Loucy (cell line): ENCODE measurements at regions not wholly inside any gene's neighbourhood (a gene's known extent, or its start where the extent isn't known, plus 50 kb on each side); places are given as distances from the start of the nearest gene placed in this dataset.
A peak's percentile ranks its signal among the peaks of the same experiment; 100 is the strongest.

Source experiments
- H2AFZ ChIP-seq: fragments of 200-600 bp; sonication (generic); 2 replicates; pipeline ENCODE4 v1.6.0; 2016; ENCODE audit warnings: antibody characterized with exemption, mild to moderate bottlenecking, low read length, moderate library complexity
- H3F3A ChIP-seq: fragments of 200-600 bp; 2 replicates; pipeline ENCODE4 v1.6.0; 2016; ENCODE audit warnings: antibody characterized with exemption, low read depth, mild to moderate bottlenecking
- H3K27me3 ChIP-seq: fragments of 200-600 bp; sonication (generic); 2 replicates; pipeline ENCODE4 v1.6.1; 2014; ENCODE audit warnings: low read length, mild to moderate bottlenecking; ENCODE audit not compliant: insufficient read depth, poor library complexity, severe bottlenecking
- H3K36me3 ChIP-seq: fragments of 200-600 bp; sonication (generic); 2 replicates; pipeline ENCODE4 v1.6.1; 2016; ENCODE audit warnings: low read length; ENCODE audit not compliant: insufficient read depth
- H3K4me1 ChIP-seq: fragments of 200-600 bp; sonication (generic); 2 replicates; pipeline ENCODE4 v1.5.1; 2014; ENCODE audit warnings: low read length, mild to moderate bottlenecking; ENCODE audit not compliant: insufficient read depth, poor library complexity, severe bottlenecking
- H3K4me2 ChIP-seq: fragments of 200-600 bp; sonication (generic); 2 replicates; pipeline ENCODE4 v1.6.0; 2014; ENCODE audit warnings: antibody characterized with exemption, low read length, low read depth, mild to moderate bottlenecking; ENCODE audit not compliant: poor library complexity, severe bottlenecking
- H3K4me3 ChIP-seq: fragments of 200-600 bp; sonication (generic); 2 replicates; pipeline ENCODE4 v1.5.1; 2014; ENCODE audit warnings: low read length, mild to moderate bottlenecking, mixed read lengths; ENCODE audit not compliant: poor library complexity, severe bottlenecking
- H3K79me2 ChIP-seq: fragments of 200-600 bp; sonication (generic); 2 replicates; pipeline ENCODE4 v1.6.1; 2014; ENCODE audit warnings: low read length; ENCODE audit not compliant: insufficient read depth
- H3K9ac ChIP-seq: fragments of 200-600 bp; sonication (generic); 2 replicates; pipeline ENCODE4 v1.6.0; 2014; ENCODE audit warnings: mild to moderate bottlenecking, low read depth, low read length, moderate library complexity; ENCODE audit not compliant: poor library complexity, severe bottlenecking
- H3K9me2 ChIP-seq: fragments of 200-600 bp; sonication (generic); replicated peaks from 2 replicates; pipeline ENCODE4 v1.6.1; 2016; ENCODE audit warnings: low read depth, low read length, mixed read lengths
- H3K9me3 ChIP-seq: fragments of 200-600 bp; sonication (generic); 2 replicates; pipeline ENCODE4 v1.6.1; 2014; ENCODE audit warnings: mild to moderate bottlenecking, antibody characterized with exemption, low read length, low read depth; ENCODE audit not compliant: insufficient read depth
- H4K20me1 ChIP-seq: fragments of 200-600 bp; sonication (generic); 2 replicates; pipeline ENCODE4 v1.6.0; 2014; ENCODE audit warnings: antibody characterized with exemption, low read length, mild to moderate bottlenecking; ENCODE audit not compliant: insufficient read depth, poor library complexity, severe bottlenecking
- CTCF ChIP-seq: fragments of 200-600 bp; sonication (generic); conservative IDR thresholded peaks from 2 replicates; pipeline ENCODE4 v1.5.1; 2014; ENCODE audit warnings: mild to moderate bottlenecking, antibody characterized with exemption, low read length
- EZH2phosphoT487 ChIP-seq: fragments of 200-600 bp; IDR thresholded peaks from 2 replicates; pipeline ENCODE4 v1.6.1; 2018; ENCODE audit warnings: antibody characterized with exemption, mild to moderate bottlenecking, moderate library complexity, borderline replicate concordance

GRCh38 chr1:60893136-60893930 is 189.0 kb upstream of the NFIA start:
- no peaks in the 10 kb centered on the region for H3K36me3 ChIP-seq
- no peaks in the 10 kb centered on the region for H4K20me1 ChIP-seq
- no peaks in the 10 kb centered on the region for H3K79me2 ChIP-seq
- H3F3A ChIP-seq = no peaks in the 10 kb centered on the region
- no peak overlapping the region for H3K4me2 ChIP-seq
- H3K4me3 ChIP-seq = no peak overlapping the region
- no peaks in the 10 kb centered on the region for H3K9me2 ChIP-seq
- no peaks in the 10 kb centered on the region for H3K27me3 ChIP-seq
- peaks cover 5% of the 10 kb centered on the region for H3K4me1 ChIP-seq
- TF ChIP-seq CTCF (no peak), EZH2phosphoT487 (no peak)
- no peak overlapping the region for H3K9ac ChIP-seq
- 0 out of 2 replicates have a peak overlapping the region, but pooled peaks have one; percentile 20 for H2AFZ ChIP-seq
- no peaks in the 10 kb centered on the region for H3K9me3 ChIP-seq

GRCh38 chr1:60891765-60892164 is 190.6 kb upstream of the NFIA start:
- Histone ChIP-seq H3K9me3 (no peaks in the 10 kb centered on the region), H3K4me2 (no peak overlapping the region), H3K4me1 (peaks cover 11% of the 10 kb centered on the region), H3K4me3 (no peak overlapping the region), H3K27me3 (no peaks in the 10 kb centered on the region), H3K36me3 (no peaks in the 10 kb centered on the region), H3F3A (no peaks in the 10 kb centered on the region), H3K79me2 (no peaks in the 10 kb centered on the region), H2AFZ (no peak overlapping the region), H4K20me1 (no peaks in the 10 kb centered on the region), H3K9me2 (no peaks in the 10 kb centered on the region), H3K9ac (no peak overlapping the region)
- no peak for TF ChIP-seq EZH2phosphoT487
- no peak for TF ChIP-seq CTCF

GRCh38 chr1:60891281-60891680 is 191.1 kb upstream of the NFIA start:
- no peaks in the 10 kb centered on the region for H3K27me3 ChIP-seq
- no peak overlapping the region for H3K9ac ChIP-seq
- H3K4me3 ChIP-seq = no peak overlapping the region
- H3K79me2 ChIP-seq = no peaks in the 10 kb centered on the region
- peak overlapping the region; percentile 66 for H2AFZ ChIP-seq
- H3K9me2 ChIP-seq = no peaks in the 10 kb centered on the region
- peaks cover 16% of the 10 kb centered on the region for H3K4me1 ChIP-seq
- H4K20me1 ChIP-seq = no peaks in the 10 kb centered on the region
- H3K36me3 ChIP-seq = no peaks in the 10 kb centered on the region
- TF ChIP-seq EZH2phosphoT487 (no peak), CTCF (no peak)
- no peaks in the 10 kb centered on the region for H3F3A ChIP-seq
- no peak overlapping the region for H3K4me2 ChIP-seq
- H3K9me3 ChIP-seq = no peaks in the 10 kb centered on the region
